WTC11 (cell line): ENCODE measurements at regions not wholly inside any gene's neighbourhood (a gene's known extent, or its start where the extent isn't known, plus 50 kb on each side); places are given as distances from the start of the nearest gene placed in this dataset.

Source experiments
- ATAC-seq: fragments of 200-7000 bp; cut with Tn5 transposase; 2 replicates; pipeline ENCODE4 v1.10.0; 2021; ENCODE audit warnings: mild to moderate bottlenecking, moderate library complexity
- CTCF ChIA-PET: fragments of 300-600 bp; sonication (Branson Sonifier 250); formaldehyde crosslinking; loops from one replicate; lab custom pipeline; 2021; ENCODE audit warnings: antibody characterized with exemption; lab: Charles Lee
- POLR2A ChIA-PET: fragments of 350-600 bp; sonication (Branson Sonifier 250); formaldehyde crosslinking; loops from one replicate; lab custom pipeline; 2021; ENCODE audit warnings: antibody characterized with exemption; lab: Charles Lee
- DNase-seq: peaks from one replicate; pipeline ENCODE4 v3.0.0; 2021; ENCODE audit warnings: low spot score
- H3K27ac Mint-ChIP-seq: 2 replicates; pipeline ENCODE4 v1.8.0; 2021; ENCODE audit warnings: mixed read lengths
- H3K27me3 Mint-ChIP-seq: 2 replicates; pipeline ENCODE4 v1.8.0; 2021; ENCODE audit warnings: low read depth, mild to moderate bottlenecking, moderate library complexity, mixed read lengths
- H3K36me3 Mint-ChIP-seq: 2 replicates; pipeline ENCODE4 v1.8.0; 2021; ENCODE audit warnings: mixed read lengths
- H3K4me1 Mint-ChIP-seq: 2 replicates; pipeline ENCODE4 v1.8.0; 2022; ENCODE audit warnings: mixed read lengths
- H3K4me3 Mint-ChIP-seq: 2 replicates; pipeline ENCODE4 v1.8.0; 2021; ENCODE audit warnings: mild to moderate bottlenecking, moderate library complexity, mixed read lengths
- H3K9me3 Mint-ChIP-seq: 2 replicates; pipeline ENCODE4 v1.8.0; 2021; ENCODE audit warnings: mixed read lengths
- CBFB ChIP-seq: sonication (generic); formaldehyde crosslinking; IDR thresholded peaks from 2 replicates; pipeline ENCODE4 v1.8.1; 2022; ENCODE audit warnings: mild to moderate bottlenecking, low read depth, missing genetic modification reagents
- ESRRA ChIP-seq: sonication (generic); formaldehyde crosslinking; IDR thresholded peaks from 2 replicates; pipeline ENCODE4 v1.8.1; 2022; ENCODE audit warnings: mild to moderate bottlenecking, missing genetic modification reagents, borderline replicate concordance
- GABPB1 ChIP-seq: sonication (generic); formaldehyde crosslinking; IDR thresholded peaks from 2 replicates; pipeline ENCODE4 v1.8.1; 2023; ENCODE audit warnings: mild to moderate bottlenecking, missing genetic modification reagents
- HMGA2 ChIP-seq: fragments of 250-450 bp; sonication (Bioruptor Pico); IDR thresholded peaks from 2 replicates; pipeline ENCODE4 v1.4.0; 2021; ENCODE audit warnings: mild to moderate bottlenecking, moderate library complexity
- IRF2 ChIP-seq: sonication (generic); formaldehyde crosslinking; IDR thresholded peaks from 2 replicates; pipeline ENCODE4 v1.8.0; 2022; ENCODE audit warnings: low read depth, missing genetic modification reagents, borderline replicate concordance
- JUN ChIP-seq: sonication (generic); formaldehyde crosslinking; IDR thresholded peaks from 2 replicates; pipeline ENCODE4 v1.8.0; 2023; ENCODE audit warnings: mild to moderate bottlenecking, missing genetic modification reagents
- PRRX2 ChIP-seq: fragments of 250-450 bp; sonication (Bioruptor Pico); IDR thresholded peaks from 2 replicates; pipeline ENCODE4 v1.8.0; 2021; ENCODE audit warnings: mild to moderate bottlenecking
- TCF7 ChIP-seq: sonication (generic); formaldehyde crosslinking; IDR thresholded peaks from 2 replicates; pipeline ENCODE4 v1.8.0; 2022; ENCODE audit warnings: mild to moderate bottlenecking, low read depth, missing genetic modification reagents, moderate library complexity
- ZNF219 ChIP-seq: sonication (generic); formaldehyde crosslinking; IDR thresholded peaks from 2 replicates; pipeline ENCODE4 v1.8.0; 2023; ENCODE audit warnings: missing genetic modification reagents, mild to moderate bottlenecking, borderline replicate concordance
- ZNF263 ChIP-seq: sonication (generic); formaldehyde crosslinking; IDR thresholded peaks from 2 replicates; pipeline ENCODE4 v1.8.1; 2022; ENCODE audit warnings: low read depth, mild to moderate bottlenecking, moderate library complexity, missing genetic modification reagents
- ZNF317 ChIP-seq: sonication (generic); formaldehyde crosslinking; IDR thresholded peaks from 2 replicates; pipeline ENCODE4 v1.8.1; 2023; ENCODE audit warnings: low read depth, mild to moderate bottlenecking, moderate library complexity, missing genetic modification reagents, borderline replicate concordance
- TF ChIP-seq, protein P1 (sequence below): sonication (generic); formaldehyde crosslinking; IDR thresholded peaks from 2 replicates; pipeline ENCODE4 v1.8.0; 2022; ENCODE audit warnings: mild to moderate bottlenecking, missing genetic modification reagents
- TF ChIP-seq, protein P2 (sequence below): fragments of 250-450 bp; sonication (Bioruptor Pico); IDR thresholded peaks from 2 replicates; pipeline ENCODE4 v1.9.0; 2021; ENCODE audit warnings: mild to moderate bottlenecking
- TF ChIP-seq, protein P3 (sequence below): sonication (generic); formaldehyde crosslinking; IDR thresholded peaks from 2 replicates; pipeline ENCODE4 v1.8.1; 2022; ENCODE audit warnings: low read depth, mild to moderate bottlenecking, moderate library complexity, missing genetic modification reagents, borderline replicate concordance
- TF ChIP-seq, protein P4 (sequence below): sonication (generic); formaldehyde crosslinking; IDR thresholded peaks from 2 replicates; pipeline ENCODE4 v1.8.1; 2023; ENCODE audit warnings: mild to moderate bottlenecking, moderate library complexity, missing genetic modification reagents
- TF ChIP-seq, protein P5 (sequence below): sonication (generic); formaldehyde crosslinking; IDR thresholded peaks from 2 replicates; pipeline ENCODE4 v1.8.1; 2023; ENCODE audit warnings: mild to moderate bottlenecking, missing genetic modification reagents, borderline replicate concordance
- TF ChIP-seq, protein P6 (sequence below): sonication (generic); formaldehyde crosslinking; conservative IDR thresholded peaks from 2 replicates; pipeline ENCODE4 v1.8.1; 2022; ENCODE audit warnings: mild to moderate bottlenecking, missing genetic modification reagents
- TF ChIP-seq, protein P7 (sequence below): sonication (generic); formaldehyde crosslinking; IDR thresholded peaks from 2 replicates; pipeline ENCODE4 v1.8.0; 2023; ENCODE audit warnings: mild to moderate bottlenecking, missing genetic modification reagents
- TF ChIP-seq, protein P8 (sequence below): fragments of 250-450 bp; sonication (Bioruptor Pico); IDR thresholded peaks from 2 replicates; pipeline ENCODE4 v1.9.0; 2021; ENCODE audit warnings: mild to moderate bottlenecking, borderline replicate concordance
- TF ChIP-seq, protein P9 (sequence below): fragments of 250-450 bp; sonication (Bioruptor Pico); IDR thresholded peaks from 2 replicates; pipeline ENCODE4 v2.1.2; 2022; ENCODE audit warnings: mild to moderate bottlenecking, moderate library complexity

DNA sequence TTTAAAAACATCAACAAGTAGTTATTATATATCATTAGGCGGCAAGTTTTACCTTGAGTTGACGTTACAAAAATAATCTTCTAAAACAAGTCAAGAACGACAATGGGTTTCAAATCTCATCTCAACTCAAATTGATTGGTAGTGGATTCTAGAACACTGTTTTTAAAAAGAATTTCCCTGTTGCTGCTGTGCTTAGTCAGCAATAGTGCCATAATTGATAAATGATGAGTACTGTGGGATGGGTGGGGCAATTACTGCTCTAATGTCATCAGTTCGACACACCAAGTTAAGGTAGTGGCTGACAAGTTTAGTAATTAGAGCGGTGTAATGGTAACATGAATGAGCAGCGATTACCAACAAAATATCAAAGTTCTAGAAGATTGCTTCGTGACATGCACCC is 73.4 kb upstream of the HTR1B start:
- CTCF ChIA-PET = no interaction called here
- Mint-ChIP-seq H3K9me3 (peaks cover 15% of the 10 kb centered on the region), H3K27ac (no peak overlapping the region), H3K27me3 (no peaks in the 10 kb centered on the region), H3K36me3 (no peaks in the 10 kb centered on the region), H3K4me3 (no peak overlapping the region)
- DNase-seq (no peak), ATAC-seq (no peak)
- POLR2A ChIA-PET = no interaction called here
- TF ChIP-seq TCF7 = no peak
- TF ChIP-seq, protein P1, sequence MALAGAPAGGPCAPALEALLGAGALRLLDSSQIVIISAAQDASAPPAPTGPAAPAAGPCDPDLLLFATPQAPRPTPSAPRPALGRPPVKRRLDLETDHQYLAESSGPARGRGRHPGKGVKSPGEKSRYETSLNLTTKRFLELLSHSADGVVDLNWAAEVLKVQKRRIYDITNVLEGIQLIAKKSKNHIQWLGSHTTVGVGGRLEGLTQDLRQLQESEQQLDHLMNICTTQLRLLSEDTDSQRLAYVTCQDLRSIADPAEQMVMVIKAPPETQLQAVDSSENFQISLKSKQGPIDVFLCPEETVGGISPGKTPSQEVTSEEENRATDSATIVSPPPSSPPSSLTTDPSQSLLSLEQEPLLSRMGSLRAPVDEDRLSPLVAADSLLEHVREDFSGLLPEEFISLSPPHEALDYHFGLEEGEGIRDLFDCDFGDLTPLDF (CRISPR knock-in tag) = no peak
- TF ChIP-seq CBFB (CRISPR knock-in tag) = no peak
- TF ChIP-seq, protein P2, sequence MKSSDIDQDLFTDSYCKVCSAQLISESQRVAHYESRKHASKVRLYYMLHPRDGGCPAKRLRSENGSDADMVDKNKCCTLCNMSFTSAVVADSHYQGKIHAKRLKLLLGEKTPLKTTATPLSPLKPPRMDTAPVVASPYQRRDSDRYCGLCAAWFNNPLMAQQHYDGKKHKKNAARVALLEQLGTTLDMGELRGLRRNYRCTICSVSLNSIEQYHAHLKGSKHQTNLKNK (CRISPR knock-in tag) = no peak
- TF ChIP-seq PRRX2 = no peak
- TF ChIP-seq, protein P3, sequence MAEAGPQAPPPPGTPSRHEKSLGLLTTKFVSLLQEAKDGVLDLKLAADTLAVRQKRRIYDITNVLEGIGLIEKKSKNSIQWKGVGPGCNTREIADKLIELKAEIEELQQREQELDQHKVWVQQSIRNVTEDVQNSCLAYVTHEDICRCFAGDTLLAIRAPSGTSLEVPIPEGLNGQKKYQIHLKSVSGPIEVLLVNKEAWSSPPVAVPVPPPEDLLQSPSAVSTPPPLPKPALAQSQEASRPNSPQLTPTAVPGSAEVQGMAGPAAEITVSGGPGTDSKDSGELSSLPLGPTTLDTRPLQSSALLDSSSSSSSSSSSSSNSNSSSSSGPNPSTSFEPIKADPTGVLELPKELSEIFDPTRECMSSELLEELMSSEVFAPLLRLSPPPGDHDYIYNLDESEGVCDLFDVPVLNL = no peak
- TF ChIP-seq, protein P4, sequence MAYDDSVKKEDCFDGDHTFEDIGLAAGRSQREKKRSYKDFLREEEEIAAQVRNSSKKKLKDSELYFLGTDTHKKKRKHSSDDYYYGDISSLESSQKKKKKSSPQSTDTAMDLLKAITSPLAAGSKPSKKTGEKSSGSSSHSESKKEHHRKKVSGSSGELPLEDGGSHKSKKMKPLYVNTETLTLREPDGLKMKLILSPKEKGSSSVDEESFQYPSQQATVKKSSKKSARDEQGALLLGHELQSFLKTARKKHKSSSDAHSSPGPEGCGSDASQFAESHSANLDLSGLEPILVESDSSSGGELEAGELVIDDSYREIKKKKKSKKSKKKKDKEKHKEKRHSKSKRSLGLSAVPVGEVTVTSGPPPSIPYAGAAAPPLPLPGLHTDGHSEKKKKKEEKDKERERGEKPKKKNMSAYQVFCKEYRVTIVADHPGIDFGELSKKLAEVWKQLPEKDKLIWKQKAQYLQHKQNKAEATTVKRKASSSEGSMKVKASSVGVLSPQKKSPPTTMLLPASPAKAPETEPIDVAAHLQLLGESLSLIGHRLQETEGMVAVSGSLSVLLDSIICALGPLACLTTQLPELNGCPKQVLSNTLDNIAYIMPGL = no peak
- no peak for TF ChIP-seq ZNF263 (CRISPR knock-in tag)
- TF ChIP-seq, protein P5, sequence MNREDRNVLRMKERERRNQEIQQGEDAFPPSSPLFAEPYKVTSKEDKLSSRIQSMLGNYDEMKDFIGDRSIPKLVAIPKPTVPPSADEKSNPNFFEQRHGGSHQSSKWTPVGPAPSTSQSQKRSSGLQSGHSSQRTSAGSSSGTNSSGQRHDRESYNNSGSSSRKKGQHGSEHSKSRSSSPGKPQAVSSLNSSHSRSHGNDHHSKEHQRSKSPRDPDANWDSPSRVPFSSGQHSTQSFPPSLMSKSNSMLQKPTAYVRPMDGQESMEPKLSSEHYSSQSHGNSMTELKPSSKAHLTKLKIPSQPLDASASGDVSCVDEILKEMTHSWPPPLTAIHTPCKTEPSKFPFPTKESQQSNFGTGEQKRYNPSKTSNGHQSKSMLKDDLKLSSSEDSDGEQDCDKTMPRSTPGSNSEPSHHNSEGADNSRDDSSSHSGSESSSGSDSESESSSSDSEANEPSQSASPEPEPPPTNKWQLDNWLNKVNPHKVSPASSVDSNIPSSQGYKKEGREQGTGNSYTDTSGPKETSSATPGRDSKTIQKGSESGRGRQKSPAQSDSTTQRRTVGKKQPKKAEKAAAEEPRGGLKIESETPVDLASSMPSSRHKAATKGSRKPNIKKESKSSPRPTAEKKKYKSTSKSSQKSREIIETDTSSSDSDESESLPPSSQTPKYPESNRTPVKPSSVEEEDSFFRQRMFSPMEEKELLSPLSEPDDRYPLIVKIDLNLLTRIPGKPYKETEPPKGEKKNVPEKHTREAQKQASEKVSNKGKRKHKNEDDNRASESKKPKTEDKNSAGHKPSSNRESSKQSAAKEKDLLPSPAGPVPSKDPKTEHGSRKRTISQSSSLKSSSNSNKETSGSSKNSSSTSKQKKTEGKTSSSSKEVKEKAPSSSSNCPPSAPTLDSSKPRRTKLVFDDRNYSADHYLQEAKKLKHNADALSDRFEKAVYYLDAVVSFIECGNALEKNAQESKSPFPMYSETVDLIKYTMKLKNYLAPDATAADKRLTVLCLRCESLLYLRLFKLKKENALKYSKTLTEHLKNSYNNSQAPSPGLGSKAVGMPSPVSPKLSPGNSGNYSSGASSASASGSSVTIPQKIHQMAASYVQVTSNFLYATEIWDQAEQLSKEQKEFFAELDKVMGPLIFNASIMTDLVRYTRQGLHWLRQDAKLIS (CRISPR knock-in tag) = no peak
- TF ChIP-seq ZNF317 (CRISPR knock-in tag) = no peak
- TF ChIP-seq, protein P6, sequence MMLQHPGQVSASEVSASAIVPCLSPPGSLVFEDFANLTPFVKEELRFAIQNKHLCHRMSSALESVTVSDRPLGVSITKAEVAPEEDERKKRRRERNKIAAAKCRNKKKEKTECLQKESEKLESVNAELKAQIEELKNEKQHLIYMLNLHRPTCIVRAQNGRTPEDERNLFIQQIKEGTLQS (CRISPR knock-in tag) = no peak
- no peak for TF ChIP-seq ZNF219 (CRISPR knock-in tag)
- no peak for TF ChIP-seq JUN
- no peak for TF ChIP-seq HMGA2 (CRISPR knock-in tag)
- TF ChIP-seq, protein P7, sequence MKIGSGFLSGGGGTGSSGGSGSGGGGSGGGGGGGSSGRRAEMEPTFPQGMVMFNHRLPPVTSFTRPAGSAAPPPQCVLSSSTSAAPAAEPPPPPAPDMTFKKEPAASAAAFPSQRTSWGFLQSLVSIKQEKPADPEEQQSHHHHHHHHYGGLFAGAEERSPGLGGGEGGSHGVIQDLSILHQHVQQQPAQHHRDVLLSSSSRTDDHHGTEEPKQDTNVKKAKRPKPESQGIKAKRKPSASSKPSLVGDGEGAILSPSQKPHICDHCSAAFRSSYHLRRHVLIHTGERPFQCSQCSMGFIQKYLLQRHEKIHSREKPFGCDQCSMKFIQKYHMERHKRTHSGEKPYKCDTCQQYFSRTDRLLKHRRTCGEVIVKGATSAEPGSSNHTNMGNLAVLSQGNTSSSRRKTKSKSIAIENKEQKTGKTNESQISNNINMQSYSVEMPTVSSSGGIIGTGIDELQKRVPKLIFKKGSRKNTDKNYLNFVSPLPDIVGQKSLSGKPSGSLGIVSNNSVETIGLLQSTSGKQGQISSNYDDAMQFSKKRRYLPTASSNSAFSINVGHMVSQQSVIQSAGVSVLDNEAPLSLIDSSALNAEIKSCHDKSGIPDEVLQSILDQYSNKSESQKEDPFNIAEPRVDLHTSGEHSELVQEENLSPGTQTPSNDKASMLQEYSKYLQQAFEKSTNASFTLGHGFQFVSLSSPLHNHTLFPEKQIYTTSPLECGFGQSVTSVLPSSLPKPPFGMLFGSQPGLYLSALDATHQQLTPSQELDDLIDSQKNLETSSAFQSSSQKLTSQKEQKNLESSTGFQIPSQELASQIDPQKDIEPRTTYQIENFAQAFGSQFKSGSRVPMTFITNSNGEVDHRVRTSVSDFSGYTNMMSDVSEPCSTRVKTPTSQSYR (CRISPR knock-in tag) = no peak
- no peak for TF ChIP-seq IRF2 (CRISPR knock-in tag)
- TF ChIP-seq, protein P8, sequence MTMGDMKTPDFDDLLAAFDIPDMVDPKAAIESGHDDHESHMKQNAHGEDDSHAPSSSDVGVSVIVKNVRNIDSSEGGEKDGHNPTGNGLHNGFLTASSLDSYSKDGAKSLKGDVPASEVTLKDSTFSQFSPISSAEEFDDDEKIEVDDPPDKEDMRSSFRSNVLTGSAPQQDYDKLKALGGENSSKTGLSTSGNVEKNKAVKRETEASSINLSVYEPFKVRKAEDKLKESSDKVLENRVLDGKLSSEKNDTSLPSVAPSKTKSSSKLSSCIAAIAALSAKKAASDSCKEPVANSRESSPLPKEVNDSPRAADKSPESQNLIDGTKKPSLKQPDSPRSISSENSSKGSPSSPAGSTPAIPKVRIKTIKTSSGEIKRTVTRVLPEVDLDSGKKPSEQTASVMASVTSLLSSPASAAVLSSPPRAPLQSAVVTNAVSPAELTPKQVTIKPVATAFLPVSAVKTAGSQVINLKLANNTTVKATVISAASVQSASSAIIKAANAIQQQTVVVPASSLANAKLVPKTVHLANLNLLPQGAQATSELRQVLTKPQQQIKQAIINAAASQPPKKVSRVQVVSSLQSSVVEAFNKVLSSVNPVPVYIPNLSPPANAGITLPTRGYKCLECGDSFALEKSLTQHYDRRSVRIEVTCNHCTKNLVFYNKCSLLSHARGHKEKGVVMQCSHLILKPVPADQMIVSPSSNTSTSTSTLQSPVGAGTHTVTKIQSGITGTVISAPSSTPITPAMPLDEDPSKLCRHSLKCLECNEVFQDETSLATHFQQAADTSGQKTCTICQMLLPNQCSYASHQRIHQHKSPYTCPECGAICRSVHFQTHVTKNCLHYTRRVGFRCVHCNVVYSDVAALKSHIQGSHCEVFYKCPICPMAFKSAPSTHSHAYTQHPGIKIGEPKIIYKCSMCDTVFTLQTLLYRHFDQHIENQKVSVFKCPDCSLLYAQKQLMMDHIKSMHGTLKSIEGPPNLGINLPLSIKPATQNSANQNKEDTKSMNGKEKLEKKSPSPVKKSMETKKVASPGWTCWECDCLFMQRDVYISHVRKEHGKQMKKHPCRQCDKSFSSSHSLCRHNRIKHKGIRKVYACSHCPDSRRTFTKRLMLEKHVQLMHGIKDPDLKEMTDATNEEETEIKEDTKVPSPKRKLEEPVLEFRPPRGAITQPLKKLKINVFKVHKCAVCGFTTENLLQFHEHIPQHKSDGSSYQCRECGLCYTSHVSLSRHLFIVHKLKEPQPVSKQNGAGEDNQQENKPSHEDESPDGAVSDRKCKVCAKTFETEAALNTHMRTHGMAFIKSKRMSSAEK (CRISPR knock-in tag) = no peak
- TF ChIP-seq, protein P9, sequence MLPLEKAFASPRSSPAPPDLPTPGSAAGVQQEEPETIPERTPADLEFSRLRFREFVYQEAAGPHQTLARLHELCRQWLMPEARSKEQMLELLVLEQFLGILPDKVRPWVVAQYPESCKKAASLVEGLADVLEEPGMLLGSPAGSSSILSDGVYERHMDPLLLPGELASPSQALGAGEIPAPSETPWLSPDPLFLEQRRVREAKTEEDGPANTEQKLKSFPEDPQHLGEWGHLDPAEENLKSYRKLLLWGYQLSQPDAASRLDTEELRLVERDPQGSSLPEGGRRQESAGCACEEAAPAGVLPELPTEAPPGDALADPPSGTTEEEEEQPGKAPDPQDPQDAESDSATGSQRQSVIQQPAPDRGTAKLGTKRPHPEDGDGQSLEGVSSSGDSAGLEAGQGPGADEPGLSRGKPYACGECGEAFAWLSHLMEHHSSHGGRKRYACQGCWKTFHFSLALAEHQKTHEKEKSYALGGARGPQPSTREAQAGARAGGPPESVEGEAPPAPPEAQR (CRISPR knock-in tag) = no peak
- TF ChIP-seq GABPB1 (CRISPR knock-in tag) = no peak
- no peak for TF ChIP-seq ESRRA (CRISPR knock-in tag)
- TF ChIP-seq, all 79 proteins: peak for 0
- no peaks in the 10 kb centered on the region for H3K4me1 Mint-ChIP-seq
